A673 (cell line): ENCODE measurements at regions not wholly inside any gene's neighbourhood (a gene's known extent, or its start where the extent isn't known, plus 50 kb on each side); places are given as distances from the start of the nearest gene placed in this dataset.

ENCODE experiments used
- CTCF ChIP-seq: fragments of 300-800, 200-600 bp; sonication (generic); conservative IDR thresholded peaks from 2 replicates; pipeline ENCODE4 v1.5.1; 2017; ENCODE audit warnings: low read depth, mild to moderate bottlenecking, antibody characterized with exemption, low read length, moderate library complexity, mixed read lengths
- EZH2 ChIP-seq: fragments of 200-600 bp; sonication (generic); IDR thresholded peaks from 2 replicates; pipeline ENCODE4 v1.6.1; 2017; ENCODE audit warnings: borderline replicate concordance, low read depth, mild to moderate bottlenecking, mixed read lengths, antibody characterized with exemption, low read length; ENCODE audit not compliant: poor library complexity, severe bottlenecking

- TF ChIP-seq CTCF (no peak), EZH2 (no peak)
Measured at GRCh38 chr5:24265306-24265705, 379.5 kb downstream of the CDH10 start.
